CD14-positive monocyte (primary cell): ENCODE measurements at regions not wholly inside any gene's neighbourhood (a gene's known extent, or its start where the extent isn't known, plus 50 kb on each side); places are given as distances from the start of the nearest gene placed in this dataset.

Experiments used
- DNase-seq, 3 donors: peaks; one replicate each; pipeline ENCODE4 v3.0.0-alpha.2; 2011 to 2022
- H2AFZ ChIP-seq: 2 replicates; pipeline ENCODE4 v1.6.0; 2012; ENCODE audit warnings: mild to moderate bottlenecking, low read depth, low read length, inconsistent platforms; ENCODE audit not compliant: insufficient read depth, poor library complexity, severe bottlenecking
- H3K27ac ChIP-seq, 2 donors: 1 replicate in 1 of 2; 2 replicates in 1 of 2; pipeline ENCODE4 v1.5.1; 2012 to 2013; ENCODE audit warnings: low read length in 2 of 2, control low read depth in 1 of 2, inconsistent platforms in 1 of 2, low read depth in 1 of 2, mild to moderate bottlenecking in 1 of 2
- H3K27me3 ChIP-seq, 2 donors: one replicate each; pipeline versions ENCODE4 v1.6.0 to v1.6.1; 2011 to 2013; ENCODE audit warnings: low read length in 2 of 2; ENCODE audit not compliant: control insufficient read depth in 2 of 2, insufficient read depth in 2 of 2
- H3K36me3 ChIP-seq, 2 donors: replicated peaks in 1 of 2; 1 replicate in 1 of 2; 2 replicates in 1 of 2; pipeline versions ENCODE4 v1.5.1 to v1.6.1; 2012 to 2013; ENCODE audit warnings: low read length in 2 of 2, control low read depth in 1 of 2, inconsistent platforms in 1 of 2, mild to moderate bottlenecking in 1 of 2; ENCODE audit not compliant: insufficient read depth in 2 of 2, control insufficient read depth in 1 of 2
- H3K4me1 ChIP-seq, 2 donors: 1 replicate in 1 of 2; 2 replicates in 1 of 2; pipeline versions ENCODE4 v1.5.1 to v1.6.1; 2012 to 2013; ENCODE audit warnings: low read length in 2 of 2, control low read depth in 1 of 2, inconsistent platforms in 1 of 2, mild to moderate bottlenecking in 1 of 2, moderate library complexity in 1 of 2; ENCODE audit not compliant: insufficient read depth in 2 of 2, control insufficient read depth in 1 of 2
- H3K4me2 ChIP-seq: replicated peaks from 2 replicates; pipeline ENCODE3; 2012; ENCODE audit warnings: low read length, moderate library complexity, mild to moderate bottlenecking; ENCODE audit not compliant: poor library complexity, severe bottlenecking; ENCODE audit errors: extremely low read depth
- H3K4me3 ChIP-seq, 3 experiments: fragments of 200-600 bp in 1 of 3; sonication (generic) in 1 of 3; replicated peaks in 1 of 3; 1 replicate in 2 of 3; 2 replicates in 1 of 3; pipeline ENCODE4 v1.5.1; 2011 to 2013; ENCODE audit warnings: low read length in 3 of 3, mild to moderate bottlenecking in 3 of 3, control low read depth in 2 of 3, low read depth in 2 of 3, inconsistent platforms in 1 of 3, moderate library complexity in 1 of 3
- H3K79me2 ChIP-seq: 2 replicates; pipeline ENCODE4 v1.6.0; 2012; ENCODE audit warnings: mild to moderate bottlenecking, control low read depth, inconsistent platforms, low read length, moderate library complexity; ENCODE audit not compliant: insufficient read depth
- H3K9ac ChIP-seq: 2 replicates; pipeline ENCODE4 v1.6.0; 2017; ENCODE audit warnings: low read length, mild to moderate bottlenecking; ENCODE audit not compliant: insufficient read depth, poor library complexity, severe bottlenecking
- H3K9me3 ChIP-seq, 2 donors: replicated peaks in 1 of 2; 1 replicate in 1 of 2; 2 replicates in 1 of 2; pipeline versions ENCODE4 v1.5.1 to v1.6.1; 2012 to 2013; ENCODE audit warnings: low read length in 2 of 2, control low read depth in 1 of 2; ENCODE audit not compliant: control insufficient read depth in 1 of 2, insufficient read depth in 1 of 2
- H4K20me1 ChIP-seq: 2 replicates; pipeline ENCODE4 v1.6.0; 2012; ENCODE audit warnings: mild to moderate bottlenecking, low read length, control low read depth, moderate library complexity; ENCODE audit not compliant: insufficient read depth
- H3K27ac Mint-ChIP-seq, 7 donors: one replicate each; pipeline ENCODE4 v1.8.0; 2020; ENCODE audit warnings: mild to moderate bottlenecking in 7 of 7, mixed read lengths in 7 of 7, moderate library complexity in 6 of 7, inconsistent platforms in 2 of 7
- H3K27me3 Mint-ChIP-seq, 3 donors: one replicate each; pipeline ENCODE4 v1.8.0; 2021 to 2022; ENCODE audit warnings: low read depth in 3 of 3, mild to moderate bottlenecking in 3 of 3, mixed read lengths in 3 of 3, moderate library complexity in 3 of 3, inconsistent platforms in 1 of 3
- H3K36me3 Mint-ChIP-seq, 2 donors: one replicate each; pipeline ENCODE4 v1.8.0; 2020; ENCODE audit warnings: mixed read lengths in 2 of 2, inconsistent platforms in 1 of 2, mild to moderate bottlenecking in 1 of 2
- H3K4me1 Mint-ChIP-seq: one replicate; pipeline ENCODE4 v1.8.0; 2020; ENCODE audit warnings: mild to moderate bottlenecking, mixed read lengths
- H3K4me3 Mint-ChIP-seq, 2 donors: one replicate each; pipeline ENCODE4 v1.8.0; 2020; ENCODE audit warnings: mild to moderate bottlenecking in 2 of 2, mixed read lengths in 2 of 2, moderate library complexity in 1 of 2
- H3K9me3 Mint-ChIP-seq, 7 donors: one replicate each; pipeline ENCODE4 v1.8.0; 2020 to 2022; ENCODE audit warnings: mixed read lengths in 7 of 7, mild to moderate bottlenecking in 6 of 7, moderate library complexity in 6 of 7, inconsistent platforms in 2 of 7
- CTCF ChIP-seq: fragments of 200-600 bp; IDR thresholded peaks from one replicate; pipeline ENCODE4 v1.8.0; 2022; ENCODE audit warnings: antibody characterized with exemption, mild to moderate bottlenecking
- WGBS: methylation state at CpG from one replicate; pipeline ENCODE4 v1.1.5; 2013; ENCODE audit warnings: missing lambda C conversion rate; ENCODE audit not compliant: insufficient coverage; 5-methylcytosine and 5-hydroxymethylcytosine counted together
- intact Hi-C, 2 donors: fragments of 100-400 bp; cut with micrococcal nuclease; formaldehyde crosslinking; loops; one replicate each; pipeline versions ENCODE4 v1.15.0 to v1.15.1; 2023

- peaks cover 39 to 55% of the 10 kb centered on the region in 2 donors for H3K4me1 ChIP-seq
- H3K9ac ChIP-seq, result no peak overlapping the region
- H3K4me3 ChIP-seq, result no peak overlapping the region
- no peaks in the 10 kb centered on the region for H3K36me3 Mint-ChIP-seq
- no peak overlapping the region for H3K4me3 Mint-ChIP-seq
- WGBS, result 88% methylated on average over 2 of the region's 5 CpGs
- H3K27ac Mint-ChIP-seq, result peak overlapping the region in 3 of 7 donors; percentile 14 to 61 (median 44)
- H3K27ac ChIP-seq, result no peak overlapping the region
- no peak overlapping the region for H3K4me2 ChIP-seq
- no peaks in the 10 kb centered on the region for H3K27me3 ChIP-seq
- H2AFZ ChIP-seq, result no peak overlapping the region
- peaks cover 12% of the 10 kb centered on the region for H3K4me1 Mint-ChIP-seq
- no peak for TF ChIP-seq CTCF
- H3K9me3 ChIP-seq, result no peaks in the 10 kb centered on the region
- intact Hi-C loops, result no loop called here
- no peaks in the 10 kb centered on the region for H3K27me3 Mint-ChIP-seq
- no peaks in the 10 kb centered on the region for H3K36me3 ChIP-seq
- DNase-seq, result no peak
- no peaks in the 10 kb centered on the region for H3K79me2 ChIP-seq
- H3K9me3 Mint-ChIP-seq, result peaks cover 0 to 1% (median 0%) of the 10 kb centered on the region in 7 donors
- no peaks in the 10 kb centered on the region for H4K20me1 ChIP-seq
Measured at GRCh38 chr11:86184728-86185380, 59.7 kb upstream of the EED start.

- Histone ChIP-seq H3K27me3 (no peaks in the 10 kb centered on the region), H3K9ac (no peak overlapping the region), H2AFZ (no peak overlapping the region), H3K9me3 (no peaks in the 10 kb centered on the region), H3K4me1 (peaks cover 50 to 58% of the 10 kb centered on the region in 2 donors), H3K79me2 (no peaks in the 10 kb centered on the region), H4K20me1 (no peaks in the 10 kb centered on the region), H3K4me3 (peak overlapping the region in 1 of 3 experiments; percentile 22), H3K36me3 (no peaks in the 10 kb centered on the region), H3K27ac (peak overlapping the region in 1 of 2 donors; percentile 46), H3K4me2 (no peak overlapping the region)
- WGBS, result 71% methylated on average over 2 of the region's 2 CpGs
- no peaks in the 10 kb centered on the region for H3K36me3 Mint-ChIP-seq
- H3K27ac Mint-ChIP-seq, result no peak overlapping the region
- H3K4me3 Mint-ChIP-seq, result no peak overlapping the region
- H3K27me3 Mint-ChIP-seq, result peaks cover 0 to 1% (median 0%) of the 10 kb centered on the region in 3 donors
- no peak for TF ChIP-seq CTCF
- peak in 2 of 3 donors; percentile 48 to 86 for DNase-seq
- H3K4me1 Mint-ChIP-seq, result peaks cover 2% of the 10 kb centered on the region
- peaks cover 0 to 1% (median 0%) of the 10 kb centered on the region in 7 donors for H3K9me3 Mint-ChIP-seq
- intact Hi-C loops, result no loop called here
Measured at GRCh38 chr11:86183694-86184093, 60.9 kb upstream of the EED start.
